Activated T-helper 2 cell treated with anti-CD3 and anti-CD28 coated beads, Interferon-gamma antibody, Interleukin-2, Interleukin-4, amounts not matched to agents 10 μg/mL and 5 μg/mL and 100 μg/mL, durations not matched to agents 14 hours and 24 hours and 36 hours (primary cell): ENCODE measurements at regions not wholly inside any gene's neighbourhood (a gene's known extent, or its start where the extent isn't known, plus 50 kb on each side); places are given as distances from the start of the nearest gene placed in this dataset.

ENCODE experiments used
- DNase-seq: peaks from one replicate; pipeline ENCODE4 v3.0.0; 2021; ENCODE audit warnings: low spot score
- H3K27ac Mint-ChIP-seq: one replicate; pipeline ENCODE4 v1.8.0; 2021; ENCODE audit warnings: mixed read lengths
- H3K27me3 Mint-ChIP-seq: one replicate; pipeline ENCODE4 v1.8.0; 2021; ENCODE audit warnings: low read depth, mixed read lengths
- H3K36me3 Mint-ChIP-seq: one replicate; pipeline ENCODE4 v1.8.0; 2021; ENCODE audit warnings: low read depth, mixed read lengths
- H3K4me1 Mint-ChIP-seq: one replicate; pipeline ENCODE4 v1.8.0; 2021; ENCODE audit warnings: low read depth, mixed read lengths
- H3K4me3 Mint-ChIP-seq: one replicate; pipeline ENCODE4 v1.8.0; 2021; ENCODE audit warnings: low read depth, mild to moderate bottlenecking, moderate library complexity, mixed read lengths
- H3K9me3 Mint-ChIP-seq: one replicate; pipeline ENCODE4 v1.8.0; 2021; ENCODE audit warnings: mixed read lengths
- intact Hi-C: fragments of 100-400 bp; cut with micrococcal nuclease; formaldehyde crosslinking; loops from one replicate; pipeline ENCODE4 v1.15.1; 2023

DNA sequence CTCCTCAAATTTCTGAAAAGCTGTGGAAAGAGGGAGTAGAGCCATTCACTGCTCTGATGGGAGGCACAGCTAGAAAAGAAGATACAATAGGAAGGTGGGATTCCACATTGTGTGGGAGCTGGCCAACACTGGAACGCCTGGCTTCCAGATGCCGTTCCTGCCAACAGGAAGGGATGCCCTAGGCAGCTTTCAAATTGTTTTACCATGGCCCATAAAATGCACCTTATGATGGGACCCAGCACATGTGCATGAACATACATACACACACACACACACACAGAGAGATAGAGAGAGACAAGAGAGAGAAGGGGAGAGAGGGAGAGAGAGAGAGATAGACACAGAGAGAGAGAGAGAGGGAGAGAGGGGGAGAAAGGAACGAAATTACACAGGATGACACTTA lies 86.1 kb upstream of the BZW1 start:
- Mint-ChIP-seq H3K4me1 (peaks cover 9% of the 10 kb centered on the region), H3K27ac (no peak overlapping the region)
- no peak for DNase-seq

GRCh38 chr2:200728630-200729029 lies 83.1 kb upstream of the BZW1 start:
- Mint-ChIP-seq H3K4me3 (no peak overlapping the region), H3K36me3 (no peaks in the 10 kb centered on the region), H3K9me3 (no peaks in the 10 kb centered on the region), H3K4me1 (peaks cover 9% of the 10 kb centered on the region), H3K27ac (no peak overlapping the region), H3K27me3 (peaks cover 20% of the 10 kb centered on the region)
- no peak for DNase-seq
- intact Hi-C loops = loop anchor here (5.0 kb wide), 1 partner anchor 34 kb away; no protein-coding TSS in a partner anchor

More for the DNA sequence above, 86.1 kb upstream of the BZW1 start:
- H3K9me3 Mint-ChIP-seq = peaks cover 4% of the 10 kb centered on the region
- H3K36me3 Mint-ChIP-seq = no peaks in the 10 kb centered on the region
- no peak overlapping the region for H3K4me3 Mint-ChIP-seq
- peaks cover 25% of the 10 kb centered on the region for H3K27me3 Mint-ChIP-seq
- intact Hi-C loops = loop anchor here (5.0 kb wide), 1 partner anchor 37 kb away; no protein-coding TSS in a partner anchor

- peaks cover 14% of the 10 kb centered on the region for H3K4me1 Mint-ChIP-seq
- no peaks in the 10 kb centered on the region for H3K9me3 Mint-ChIP-seq
- peaks cover 12% of the 10 kb centered on the region for H3K27me3 Mint-ChIP-seq
- H3K27ac Mint-ChIP-seq = no peak overlapping the region
- H3K36me3 Mint-ChIP-seq = no peaks in the 10 kb centered on the region
- intact Hi-C loops = no loop called here
- H3K4me3 Mint-ChIP-seq = no peak overlapping the region
- DNase-seq = no peak
Observed at GRCh38 chr2:200730302-200730701, 81.4 kb upstream of the BZW1 start.

DNA sequence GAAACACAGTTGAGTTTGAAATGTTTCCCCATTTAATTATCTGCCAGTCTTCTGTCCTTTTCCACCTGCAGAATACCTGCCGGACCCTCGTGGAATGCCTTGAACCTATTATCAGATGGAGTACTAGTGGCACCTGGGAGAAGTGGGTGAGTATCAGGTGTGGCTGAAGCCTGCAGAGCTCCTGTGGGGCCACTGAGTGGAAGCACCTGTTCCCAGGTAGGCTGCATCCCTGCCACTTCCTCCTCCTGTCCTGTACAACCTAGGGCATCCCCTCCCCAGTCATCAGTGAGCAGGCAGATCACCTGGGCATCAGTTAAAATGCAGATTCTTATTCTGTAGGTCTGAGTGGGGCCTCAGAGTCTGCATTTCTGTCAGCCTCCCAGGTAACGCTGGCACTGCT lies 80.8 kb upstream of the BZW1 start:
- H3K4me1 Mint-ChIP-seq = peaks cover 16% of the 10 kb centered on the region
- intact Hi-C loops = no loop called here
- H3K4me3 Mint-ChIP-seq = no peak overlapping the region
- no peaks in the 10 kb centered on the region for H3K36me3 Mint-ChIP-seq
- H3K27me3 Mint-ChIP-seq = peaks cover 8% of the 10 kb centered on the region
- DNase-seq = no peak
- no peaks in the 10 kb centered on the region for H3K9me3 Mint-ChIP-seq
- no peak overlapping the region for H3K27ac Mint-ChIP-seq

DNA sequence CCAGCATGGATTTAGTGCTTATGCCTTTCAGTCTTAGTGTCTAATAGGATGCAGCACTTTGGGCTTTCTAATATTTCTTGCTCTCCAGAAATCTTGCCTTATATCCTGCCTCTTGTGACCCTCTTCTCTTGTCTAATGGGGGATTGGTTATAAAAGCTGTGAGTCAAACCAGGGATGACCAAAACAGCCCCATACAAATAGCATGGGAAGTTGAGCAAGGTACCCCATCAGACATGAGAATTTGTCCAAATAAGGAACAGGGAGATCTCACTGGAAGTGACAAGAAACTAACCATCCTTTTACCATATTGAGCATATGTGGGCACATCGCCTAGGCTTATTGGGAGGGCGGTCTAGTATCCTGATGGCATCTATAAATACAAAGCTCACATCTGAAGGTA lies 78.8 kb upstream of the BZW1 start:
- H3K27ac Mint-ChIP-seq = no peak overlapping the region
- peaks cover 2% of the 10 kb centered on the region for H3K27me3 Mint-ChIP-seq
- no peaks in the 10 kb centered on the region for H3K36me3 Mint-ChIP-seq
- intact Hi-C loops = no loop called here
- H3K4me3 Mint-ChIP-seq = no peak overlapping the region
- DNase-seq = no peak
- H3K9me3 Mint-ChIP-seq = no peaks in the 10 kb centered on the region
- peaks cover 20% of the 10 kb centered on the region for H3K4me1 Mint-ChIP-seq

GRCh38 chr2:200733713-200734198 lies 78.0 kb upstream of the BZW1 start:
- H3K4me3 Mint-ChIP-seq = no peak overlapping the region
- peaks cover 20% of the 10 kb centered on the region for H3K4me1 Mint-ChIP-seq
- H3K9me3 Mint-ChIP-seq = no peaks in the 10 kb centered on the region
- no peak overlapping the region for H3K27ac Mint-ChIP-seq
- DNase-seq = no peak
- intact Hi-C loops = loop anchor here (2.0 kb wide), 1 partner anchor 21 kb away; no protein-coding TSS in a partner anchor
- H3K27me3 Mint-ChIP-seq = no peaks in the 10 kb centered on the region
- H3K36me3 Mint-ChIP-seq = no peaks in the 10 kb centered on the region

- no peaks in the 10 kb centered on the region for H3K9me3 Mint-ChIP-seq
- no peak overlapping the region for H3K4me3 Mint-ChIP-seq
- DNase-seq = no peak
- H3K4me1 Mint-ChIP-seq = peaks cover 20% of the 10 kb centered on the region
- intact Hi-C loops = loop anchor here (1.0 to 2.0 kb wide), 2 partner anchors 22 to 159 kb away; no protein-coding TSS in a partner anchor
- peaks cover 7% of the 10 kb centered on the region for H3K27me3 Mint-ChIP-seq
- no peaks in the 10 kb centered on the region for H3K36me3 Mint-ChIP-seq
- no peak overlapping the region for H3K27ac Mint-ChIP-seq
Observed at GRCh38 chr2:200735061-200735460, 76.6 kb upstream of the BZW1 start.

DNA sequence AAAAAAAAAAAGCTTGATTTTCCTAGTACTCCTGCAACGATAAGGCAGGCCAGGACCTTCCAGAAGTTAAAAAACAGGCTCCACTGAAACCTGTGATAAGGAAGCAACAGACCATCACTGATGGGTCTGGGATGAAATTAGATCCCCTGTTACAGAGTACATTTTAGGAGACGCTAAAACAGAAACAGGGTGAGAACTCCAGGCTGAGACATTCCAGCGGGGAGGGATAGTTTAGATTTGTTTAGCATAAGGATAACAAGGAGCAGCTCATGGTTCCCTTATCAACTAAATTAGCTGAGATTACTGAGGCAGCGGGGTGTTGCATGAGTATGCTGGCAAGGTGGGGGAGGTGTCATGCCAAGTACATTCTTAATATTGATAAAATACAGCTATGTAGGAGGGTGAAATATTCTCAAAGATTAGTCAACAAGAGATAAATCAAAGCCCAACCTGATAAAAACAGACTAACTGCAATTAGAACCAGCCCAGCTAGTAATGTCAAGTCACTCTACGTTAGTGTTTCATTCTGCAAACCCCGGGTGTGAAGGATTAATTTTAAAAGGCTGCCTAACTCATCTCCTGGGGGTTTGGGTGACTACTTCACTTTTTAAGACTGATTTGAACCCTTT lies 75.0 kb upstream of the BZW1 start:
- no peak for DNase-seq
- peaks cover 20% of the 10 kb centered on the region for H3K4me1 Mint-ChIP-seq
- no peaks in the 10 kb centered on the region for H3K9me3 Mint-ChIP-seq
- H3K27ac Mint-ChIP-seq = no peak overlapping the region
- no peaks in the 10 kb centered on the region for H3K36me3 Mint-ChIP-seq
- peaks cover 7% of the 10 kb centered on the region for H3K27me3 Mint-ChIP-seq
- intact Hi-C loops = no loop called here
- no peak overlapping the region for H3K4me3 Mint-ChIP-seq

GRCh38 chr2:200737585-200737984 lies 74.1 kb upstream of the BZW1 start:
- no peaks in the 10 kb centered on the region for H3K36me3 Mint-ChIP-seq
- H3K9me3 Mint-ChIP-seq = no peaks in the 10 kb centered on the region
- peaks cover 7% of the 10 kb centered on the region for H3K27me3 Mint-ChIP-seq
- intact Hi-C loops = no loop called here
- H3K4me3 Mint-ChIP-seq = no peak overlapping the region
- peaks cover 20% of the 10 kb centered on the region for H3K4me1 Mint-ChIP-seq
- no peak overlapping the region for H3K27ac Mint-ChIP-seq
- DNase-seq = no peak

GRCh38 chr2:200738590-200738989 lies 73.1 kb upstream of the BZW1 start:
- Mint-ChIP-seq H3K36me3 (no peaks in the 10 kb centered on the region), H3K27ac (no peak overlapping the region), H3K4me3 (no peak overlapping the region), H3K27me3 (peaks cover 7% of the 10 kb centered on the region), H3K9me3 (no peaks in the 10 kb centered on the region), H3K4me1 (peaks cover 20% of the 10 kb centered on the region)
- intact Hi-C loops = no loop called here
- no peak for DNase-seq

- Mint-ChIP-seq H3K9me3 (no peaks in the 10 kb centered on the region), H3K27me3 (peaks cover 7% of the 10 kb centered on the region), H3K4me3 (no peak overlapping the region), H3K36me3 (no peaks in the 10 kb centered on the region), H3K27ac (no peak overlapping the region), H3K4me1 (peaks cover 9% of the 10 kb centered on the region)
- intact Hi-C loops = no loop called here
- no peak for DNase-seq
Observed at GRCh38 chr2:200740907-200741306, 70.8 kb upstream of the BZW1 start.

GRCh38 chr2:200741468-200742202 lies 70.1 kb upstream of the BZW1 start:
- H3K27me3 Mint-ChIP-seq = peaks cover 7% of the 10 kb centered on the region
- no peak overlapping the region for H3K4me3 Mint-ChIP-seq
- peaks cover 7% of the 10 kb centered on the region for H3K4me1 Mint-ChIP-seq
- no peaks in the 10 kb centered on the region for H3K36me3 Mint-ChIP-seq
- no peak for DNase-seq
- H3K27ac Mint-ChIP-seq = no peak overlapping the region
- intact Hi-C loops = no loop called here
- H3K9me3 Mint-ChIP-seq = no peaks in the 10 kb centered on the region

DNA sequence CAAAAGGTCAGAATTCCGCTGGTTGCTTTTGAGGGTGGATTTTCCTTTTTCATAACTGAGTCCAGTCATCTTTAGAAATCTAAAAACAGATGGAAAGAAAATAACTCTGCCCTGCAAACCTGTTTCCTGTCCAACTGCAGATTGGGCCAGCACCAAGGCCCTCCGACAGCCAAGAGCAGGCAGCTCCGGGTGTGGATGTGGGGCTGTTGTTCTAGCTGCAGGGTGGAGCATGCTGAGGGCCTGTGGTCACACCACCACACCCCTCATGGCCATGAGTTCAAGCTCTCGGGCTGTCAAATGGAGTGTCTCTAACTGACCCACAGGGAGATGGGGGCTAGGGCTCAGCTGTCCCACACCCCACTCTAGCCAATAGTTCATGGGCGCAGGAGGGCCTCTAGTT lies 69.3 kb upstream of the BZW1 start:
- intact Hi-C loops = no loop called here
- H3K4me1 Mint-ChIP-seq = peaks cover 3% of the 10 kb centered on the region
- H3K36me3 Mint-ChIP-seq = no peaks in the 10 kb centered on the region
- DNase-seq = no peak
- H3K27me3 Mint-ChIP-seq = peaks cover 7% of the 10 kb centered on the region
- H3K4me3 Mint-ChIP-seq = no peak overlapping the region
- no peaks in the 10 kb centered on the region for H3K9me3 Mint-ChIP-seq
- no peak overlapping the region for H3K27ac Mint-ChIP-seq
